ENCODE measurements at regions not wholly inside any gene's neighbourhood (a gene's known extent, or its start where the extent isn't known, plus 50 kb on each side); places are given as distances from the start of the nearest gene placed in this dataset.

- TF ChIP-seq CTCF (IDR thresholded peaks at IDR 0.05; ENCODE audit: low read depth, low read length, poor library complexity, severe bottlenecking) (no peak), EZH2phosphoT487 (IDR thresholded peaks at IDR 0.05; ENCODE audit: borderline replicate concordance, low read length) (no peak)
These were observed 320.4 kb downstream of the ZFHX3 start for GRCh38 chr16:72727565-72727964.

All from DOHH2 (cell line).